Endothelial cell of umbilical vein (primary cell): ENCODE measurements at regions not wholly inside any gene's neighbourhood (a gene's known extent, or its start where the extent isn't known, plus 50 kb on each side); places are given as distances from the start of the nearest gene placed in this dataset.

Source experiments
- CTCF ChIP-seq, 2 donors: IDR thresholded peaks; 1 replicate in 1 of 2; 2 replicates in 1 of 2; pipeline ENCODE4 v1.5.1; 2011; ENCODE audit warnings: low read length in 2 of 2, mild to moderate bottlenecking in 2 of 2, moderate library complexity in 2 of 2, control low read depth in 1 of 2, inconsistent platforms in 1 of 2, low read depth in 1 of 2; ENCODE audit not compliant: insufficient read depth in 1 of 2; ENCODE audit errors: extremely low read depth in 1 of 2
- EZH2 ChIP-seq: IDR thresholded peaks from 2 replicates; pipeline ENCODE4 v1.6.1; 2012; ENCODE audit warnings: borderline replicate concordance, low read depth, mild to moderate bottlenecking, moderate library complexity, low read length, inconsistent platforms; ENCODE audit not compliant: severe bottlenecking
- POLR2AphosphoS5 ChIP-seq: IDR thresholded peaks from 2 replicates; pipeline ENCODE4 v1.6.1; 2012; ENCODE audit warnings: low read depth, mild to moderate bottlenecking, control low read depth, low read length, moderate library complexity; ENCODE audit not compliant: insufficient read depth

- no peak for TF ChIP-seq CTCF (IDR thresholded peaks at IDR 0.05; ENCODE audit: extremely low read depth in 1 of 2, insufficient read depth in 1 of 2, low read depth in 1 of 2, low read length in 2 of 2)
- no peak for TF ChIP-seq EZH2
- TF ChIP-seq POLR2AphosphoS5: no peak
Observed at GRCh38 chrX:39709364-39709763, 388.4 kb downstream of the BCOR start.
